Psoas muscle (tissue), 7 donors: ENCODE measurements at regions not wholly inside any gene's neighbourhood (a gene's known extent, or its start where the extent isn't known, plus 50 kb on each side); places are given as distances from the start of the nearest gene placed in this dataset.

ENCODE experiments used
- ATAC-seq, 4 donors: fragments of 200-7000 bp; cut with Tn5 transposase; one replicate each; pipeline ENCODE4 v1.9.1; 2020; ENCODE audit warnings: moderate library complexity in 3 of 4, mild to moderate bottlenecking in 2 of 4
- DNase-seq, 2 donors: peaks; one replicate each; pipeline ENCODE4 v3.0.0-alpha.2; 2020
- H3K27ac ChIP-seq: fragments of 200-600 bp; one replicate; pipeline ENCODE4 v1.8.0; 2022
- H3K27me3 ChIP-seq, 3 donors: fragments of 200-600 bp in 1 of 3; one replicate each; pipeline versions ENCODE4 v1.6.1 to v1.8.0; 2013 to 2022; ENCODE audit warnings: low read length in 2 of 3, mild to moderate bottlenecking in 2 of 3, moderate library complexity in 1 of 3; ENCODE audit not compliant: insufficient read depth in 3 of 3
- H3K36me3 ChIP-seq, 2 donors: fragments of 200-600 bp in 1 of 2; one replicate each; pipeline versions ENCODE4 v1.6.1 to v1.8.0; 2013 to 2022; ENCODE audit warnings: low read depth in 1 of 2, mild to moderate bottlenecking in 1 of 2, moderate library complexity in 1 of 2; ENCODE audit not compliant: insufficient read depth in 1 of 2
- H3K4me1 ChIP-seq: fragments of 200-600 bp; one replicate; pipeline ENCODE4 v1.8.0; 2022
- H3K4me3 ChIP-seq: fragments of 200-600 bp; one replicate; pipeline ENCODE4 v1.8.0; 2022; ENCODE audit warnings: mild to moderate bottlenecking
- H3K9me3 ChIP-seq: fragments of 200-600 bp; one replicate; pipeline ENCODE4 v1.8.0; 2022
- CTCF ChIP-seq: fragments of 200-600 bp; IDR thresholded peaks from one replicate; pipeline ENCODE4 v1.8.0; 2022; ENCODE audit warnings: antibody characterized with exemption
- WGBS, 3 donors: extraction: QIAGEN DNeasy Blood & Tissue Kit; methylation state at CpG; one replicate each; pipeline versions ENCODE4 v1.1.6 to v1.1.7; 2013; 5-methylcytosine and 5-hydroxymethylcytosine counted together
- intact Hi-C, 2 donors: fragments of 100-400 bp; cut with DNase I; formaldehyde crosslinking; loops; one replicate each; pipeline versions ENCODE4 v1.11.0 to v1.14.2; 2022
- donor health status: healthy with polysubstance abuse.
- donor health status: DM: no; HTN: no; CAD: no; lungs with moderate emphysema.
- donor health status: Bipolar disorder and iron deficiency.
- donor health status: healthy.
- donor health status: DM: yes; HTN: yes; CAD: no.
- donor health status: DM: no; HTN: no; CAD: no.
- donor health status: DM: yes; HTN: yes; CAD: no.

DNA sequence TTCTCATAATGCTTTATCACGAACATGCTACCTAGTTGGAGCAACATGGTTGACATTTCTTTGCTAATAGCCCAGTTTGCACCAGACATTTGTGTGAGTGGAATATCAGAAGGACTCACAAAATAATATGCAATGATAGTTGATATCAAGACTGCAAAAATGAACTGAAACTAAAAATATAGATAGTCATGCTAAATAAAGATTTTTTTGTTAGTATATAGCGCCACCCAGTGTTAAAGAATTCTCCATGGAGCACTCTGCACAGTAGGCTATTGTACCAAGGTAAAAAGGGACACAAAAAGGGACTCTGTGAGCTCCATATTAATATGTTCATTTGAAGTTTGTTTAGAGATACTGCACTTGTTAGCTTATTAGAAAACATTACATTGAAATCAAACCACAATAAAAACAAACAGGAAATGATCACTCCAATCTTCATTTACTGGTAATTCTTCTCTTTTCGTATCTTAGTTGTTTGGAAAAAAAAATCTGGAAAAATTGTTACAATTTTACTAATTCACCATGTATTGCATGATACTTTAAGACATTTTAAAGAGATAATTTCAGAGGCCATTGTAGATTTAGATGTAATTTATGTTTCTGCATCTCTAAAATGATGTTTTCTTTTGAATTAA, 1509.6 kb downstream of the ADGRL3 start:
- WGBS, 3 donors, result 48 to 54% (median 52%) methylated on average over 3 of the region's 3 CpGs
- peak in 2 of 4 donors; percentile 50 to 61 for ATAC-seq
- H3K27me3 ChIP-seq, result no peaks in the 10 kb centered on the region

DNA sequence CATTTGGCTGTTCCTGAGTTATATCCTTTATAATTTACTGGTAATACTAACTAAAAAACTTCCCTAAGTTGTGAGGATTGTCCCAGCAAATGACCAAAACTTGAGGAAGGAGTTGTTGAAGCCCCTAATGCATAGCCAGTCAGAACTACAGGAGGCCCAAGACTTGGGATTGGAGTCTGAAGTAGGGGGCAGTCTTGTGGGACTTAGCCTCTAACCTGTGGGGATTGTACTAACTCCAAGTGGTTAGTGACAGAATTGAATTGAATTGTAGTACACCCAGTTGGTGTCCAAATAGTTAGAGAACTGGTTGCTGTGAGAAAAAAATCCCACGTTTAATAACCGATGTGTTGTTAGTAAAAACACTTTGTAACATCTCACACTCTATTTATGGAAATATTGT, 1506.3 kb downstream of the ADGRL3 start:
- no peaks in the 10 kb centered on the region for H3K36me3 ChIP-seq
- ATAC-seq (no peak), DNase-seq (no peak)
- H3K4me3 ChIP-seq, result no peak overlapping the region
- intact Hi-C loops, result loop anchor here in 1 of 2 donors (10.0 kb wide), 1 partner anchor 112 kb away; no protein-coding TSS in a partner anchor
- no peak for TF ChIP-seq CTCF
- 89% methylated on average over 2 of the region's 2 CpGs for WGBS, 3 donors
- H3K27ac ChIP-seq, result no peak overlapping the region
- no peaks in the 10 kb centered on the region for H3K4me1 ChIP-seq
- H3K27me3 ChIP-seq, result no peaks in the 10 kb centered on the region
- no peaks in the 10 kb centered on the region for H3K9me3 ChIP-seq

More for the DNA sequence above, 1509.6 kb downstream of the ADGRL3 start:
- H3K4me3 ChIP-seq, result peak overlapping the region; percentile 24
- no peak overlapping the region for H3K27ac ChIP-seq
- no peaks in the 10 kb centered on the region for H3K9me3 ChIP-seq
- no peak for DNase-seq
- H3K36me3 ChIP-seq, result no peaks in the 10 kb centered on the region
- intact Hi-C loops, result loop anchor here (10.0 kb wide), 1 partner anchor 115 kb away; no protein-coding TSS in a partner anchor
- H3K4me1 ChIP-seq, result no peaks in the 10 kb centered on the region
- peak; percentile 58 for TF ChIP-seq CTCF

DNA sequence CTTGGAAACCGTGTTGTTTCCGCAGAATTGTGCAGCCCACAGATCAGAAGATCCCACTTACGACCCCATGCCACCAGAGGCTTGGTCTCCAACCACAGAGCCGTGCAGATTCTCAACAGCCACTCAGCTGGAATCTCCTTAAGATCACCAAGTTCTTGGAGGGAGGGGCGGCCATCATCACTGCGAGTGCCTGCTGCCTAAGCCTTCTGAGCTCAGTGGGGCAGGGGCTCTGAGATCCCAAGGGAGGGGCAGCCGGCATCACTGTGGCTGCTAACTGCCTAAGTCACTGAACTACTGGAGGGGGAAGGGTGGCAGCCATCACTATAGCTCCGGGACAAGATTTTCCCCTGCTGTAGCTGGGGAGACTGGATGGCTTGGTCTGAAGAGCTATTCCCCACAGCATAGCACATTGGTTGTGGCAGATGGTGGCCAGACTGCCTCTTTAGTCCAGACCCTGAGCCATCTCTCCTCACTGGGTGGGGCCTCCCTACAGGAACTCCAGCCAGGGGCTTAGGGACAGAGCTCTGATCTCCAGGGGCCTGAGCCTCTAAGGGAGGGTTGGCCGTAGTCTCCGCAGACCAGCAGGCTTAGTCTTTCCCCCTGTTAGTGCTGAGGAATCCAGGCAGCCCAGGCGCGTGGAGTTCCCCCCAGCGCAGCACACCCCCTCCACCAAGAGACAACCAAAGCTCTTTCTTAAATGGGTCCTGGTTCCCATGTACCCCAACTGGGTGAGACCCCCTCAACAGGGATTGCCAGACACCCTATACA, 1483.9 kb downstream of the ADGRL3 start:
- Histone ChIP-seq H3K27ac (no peak overlapping the region), H3K4me3 (no peak overlapping the region), H3K9me3 (no peaks in the 10 kb centered on the region), H3K27me3 (no peaks in the 10 kb centered on the region), H3K36me3 (no peaks in the 10 kb centered on the region), H3K4me1 (no peaks in the 10 kb centered on the region)
- TF ChIP-seq CTCF, result no peak
- no peak for ATAC-seq
- intact Hi-C loops, result no loop called here
- DNase-seq, result peak in 1 of 2 donors; percentile 23
- WGBS, 3 donors, result 93 to 97% (median 96%) methylated on average over 13 of the region's 13 CpGs

DNA sequence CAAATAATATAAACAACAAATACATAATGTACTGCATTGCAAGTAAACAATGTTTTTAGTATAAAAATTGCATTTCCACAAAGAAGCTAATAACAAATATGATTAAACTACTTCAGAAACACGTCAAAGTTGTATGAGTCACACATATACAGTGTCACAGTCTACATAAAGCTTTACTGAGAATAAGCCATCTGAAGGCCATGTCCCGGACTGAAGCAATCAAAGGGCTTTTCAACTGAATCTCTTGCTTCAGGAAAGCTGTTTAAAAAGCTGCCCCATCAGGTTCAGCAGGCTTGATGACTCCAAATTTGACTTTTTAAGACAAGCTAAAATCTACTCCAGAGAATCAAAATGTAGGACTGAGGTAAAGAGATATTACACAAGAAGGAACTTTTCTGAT, 1476.8 kb downstream of the ADGRL3 start:
- no peak for TF ChIP-seq CTCF
- Histone ChIP-seq H3K36me3 (no peaks in the 10 kb centered on the region), H3K27ac (no peak overlapping the region), H3K4me1 (no peaks in the 10 kb centered on the region), H3K9me3 (peaks cover 6% of the 10 kb centered on the region), H3K4me3 (no peak overlapping the region), H3K27me3 (no peaks in the 10 kb centered on the region)
- ATAC-seq, result no peak
- intact Hi-C loops, result no loop called here
- no peak for DNase-seq
- 79 to 81% (median 80%) methylated on average over 2 of the region's 2 CpGs for WGBS, 3 donors
